SK-N-SH (cell line): ENCODE measurements at regions not wholly inside any gene's neighbourhood (a gene's known extent, or its start where the extent isn't known, plus 50 kb on each side); places are given as distances from the start of the nearest gene placed in this dataset.
"Not testable (repeated sequence)": the region's sequence is repeated elsewhere in the genome, so short reads cannot be mapped to it uniquely, and the experiment has no call there.

Experiments used
- CTCF ChIA-PET: fragments of 300-600, 350-600 bp; formaldehyde crosslinking; extraction: SDS; loops from one replicate; lab custom pipeline; 2021; lab: Yijun Ruan, JAX
- POLR2A ChIA-PET: fragments of 350-600 bp; sonication (Branson Sonifier 250); formaldehyde crosslinking; extraction: SDS; loops from one replicate; lab custom pipeline; 2020; ENCODE audit warnings: antibody characterized with exemption, inconsistent platforms; lab: Yijun Ruan, JAX
- DNase-seq: peaks from one replicate; pipeline ENCODE4 v3.0.0; 2012
- H2AFZ ChIP-seq: fragments of 200-600 bp; sonication (generic); 2 replicates; pipeline ENCODE4 v1.8.1; 2016; ENCODE audit warnings: antibody characterized with exemption, mild to moderate bottlenecking, low read depth
- H3F3A ChIP-seq: fragments of 200-600 bp; sonication (generic); replicated peaks from 2 replicates; pipeline ENCODE3; 2016; ENCODE audit warnings: antibody characterized with exemption, mild to moderate bottlenecking; ENCODE audit not compliant: insufficient read depth
- H3K27ac ChIP-seq, 2 experiments: fragments of 200-500 bp in 1 of 2; fragments of 200-600 bp in 1 of 2; sonication (Bioruptor generic) in 1 of 2; sonication (generic), shearing (Covaris generic) in 1 of 2; 2 replicates each; pipeline versions ENCODE4 v1.5.1 to v1.6.1; 2014 to 2016; ENCODE audit warnings: low read depth in 2 of 2, inconsistent platforms in 1 of 2, low read length in 1 of 2, mild to moderate bottlenecking in 1 of 2, mixed read lengths in 1 of 2
- H3K27me3 ChIP-seq: fragments of 200-600 bp; sonication (generic), shearing (Covaris generic); 2 replicates; pipeline ENCODE4 v1.6.1; 2016; ENCODE audit warnings: mixed run types; ENCODE audit not compliant: insufficient read depth
- H3K36me3 ChIP-seq, 2 experiments: fragments of 200-500 bp in 1 of 2; fragments of 200-600 bp in 1 of 2; sonication (Bioruptor generic) in 1 of 2; sonication (generic) in 1 of 2; replicated peaks in 1 of 2; 2 replicates each; pipeline versions ENCODE3 to v1.5.1; 2014 to 2016; ENCODE audit warnings: low read length in 1 of 2, mild to moderate bottlenecking in 1 of 2; ENCODE audit not compliant: insufficient read depth in 2 of 2, control insufficient read depth in 1 of 2
- H3K4me1 ChIP-seq, 2 experiments: fragments of 200-500 bp in 1 of 2; fragments of 200-600 bp in 1 of 2; sonication (Bioruptor generic) in 1 of 2; sonication (generic), shearing (Covaris generic) in 1 of 2; 2 replicates each; pipeline versions ENCODE4 v1.5.1 to v1.6.1; 2014 to 2016; ENCODE audit warnings: low read depth in 1 of 2, low read length in 1 of 2, mixed run types in 1 of 2; ENCODE audit not compliant: insufficient read depth in 2 of 2, control insufficient read depth in 1 of 2
- H3K4me2 ChIP-seq: fragments of 200-600 bp; sonication (generic), shearing (Covaris generic); 2 replicates; pipeline ENCODE4 v1.6.1; 2017; ENCODE audit warnings: mixed run types
- H3K4me3 ChIP-seq, 2 experiments: fragments of 200-500 bp in 1 of 2; fragments of 200-600 bp in 1 of 2; sonication (Bioruptor generic) in 1 of 2; sonication (generic), shearing (Covaris generic) in 1 of 2; 2 replicates each; pipeline versions ENCODE4 v1.5.1 to v1.8.1; 2014 to 2016; ENCODE audit warnings: low read depth in 2 of 2, inconsistent platforms in 1 of 2, low read length in 1 of 2, mild to moderate bottlenecking in 1 of 2, mixed read lengths in 1 of 2, moderate library complexity in 1 of 2
- H3K79me2 ChIP-seq: fragments of 200-600 bp; sonication (generic); 2 replicates; pipeline ENCODE4 v1.8.1; 2017; ENCODE audit warnings: mild to moderate bottlenecking; ENCODE audit not compliant: insufficient read depth
- H3K9ac ChIP-seq: fragments of 200-600 bp; sonication (generic); 2 replicates; pipeline ENCODE4 v1.6.1; 2017; ENCODE audit warnings: mixed run types
- H3K9me2 ChIP-seq: fragments of 200-600 bp; sonication (generic); 2 replicates; pipeline ENCODE4 v1.6.1; 2017; ENCODE audit warnings: mixed run types
- H3K9me3 ChIP-seq: fragments of 200-600 bp; sonication (generic); 2 replicates; pipeline ENCODE4 v1.6.1; 2017; ENCODE audit warnings: mixed run types, mild to moderate bottlenecking, moderate library complexity
- H4K20me1 ChIP-seq: fragments of 200-600 bp; sonication (generic); 2 replicates; pipeline ENCODE4 v1.6.1; 2017; ENCODE audit warnings: mild to moderate bottlenecking, mixed run types; ENCODE audit not compliant: insufficient read depth
- EP300 ChIP-seq, 2 experiments: IDR thresholded peaks; 2 replicates each; pipeline versions ENCODE4 v1.4.0 to v1.6.1; 2012; ENCODE audit warnings: borderline replicate concordance in 1 of 2, low read depth in 1 of 2, low read length in 1 of 2
- FOXJ3 ChIP-seq: sonication (generic); formaldehyde crosslinking; IDR thresholded peaks from 2 replicates; pipeline ENCODE4 v1.5.1; 2020; ENCODE audit warnings: mild to moderate bottlenecking, missing genetic modification reagents
- IRF3 ChIP-seq: fragments of 150-350 bp; IDR thresholded peaks from 2 replicates; pipeline ENCODE4 v1.6.1; 2016; ENCODE audit warnings: mild to moderate bottlenecking, low read depth, low read length
- JUND ChIP-seq: IDR thresholded peaks from 2 replicates; pipeline ENCODE4 v1.4.0; 2012
- POLR2AphosphoS5 ChIP-seq: IDR thresholded peaks from 2 replicates; pipeline ENCODE4 v1.6.1; 2012; ENCODE audit warnings: low read depth, low read length
- RCOR1 ChIP-seq: fragments of 150-350 bp; IDR thresholded peaks from 2 replicates; pipeline ENCODE4 v1.6.1; 2017; ENCODE audit warnings: antibody characterized with exemption, low read length
- REST ChIP-seq: IDR thresholded peaks from 2 replicates; pipeline ENCODE4 v1.6.1; 2012; ENCODE audit warnings: mild to moderate bottlenecking, low read depth, low read length, moderate library complexity
- RFX5 ChIP-seq: IDR thresholded peaks from 2 replicates; pipeline ENCODE4 v1.6.1; 2012; ENCODE audit warnings: mild to moderate bottlenecking, improper control_type of control experiment, low read length
- TAF1 ChIP-seq: IDR thresholded peaks from 2 replicates; pipeline ENCODE4 v1.6.1; 2012; ENCODE audit warnings: low read depth, mild to moderate bottlenecking, low read length, moderate library complexity, borderline replicate concordance
- USF2 ChIP-seq: fragments of 150-350 bp; IDR thresholded peaks from 2 replicates; pipeline ENCODE4 v1.6.1; 2017; ENCODE audit warnings: antibody characterized with exemption, low read length, low read depth, borderline replicate concordance
- YY1 ChIP-seq: IDR thresholded peaks from 2 replicates; pipeline ENCODE4 v1.4.0; 2012; ENCODE audit warnings: low read depth, mild to moderate bottlenecking
- whole genome bisulfite sequencing: methylation state at CpG from one replicate; pipeline ENCODE4 v1.1.6; 2017; ENCODE audit warnings: low lambda C conversion rate; 5-methylcytosine and 5-hydroxymethylcytosine counted together

- TF ChIP-seq REST (no peak), RCOR1 (no peak), USF2 (no peak)
Measured at GRCh38 chrX:122363112-122363795, 820.8 kb upstream of the GRIA3 start (continued).

GRCh38 chrX:122375533-122375932, 808.5 kb upstream of the GRIA3 start:
- H3K36me3 ChIP-seq, H3K27ac ChIP-seq, H3K4me1 ChIP-seq, H3K9me2 ChIP-seq, H3K4me3 ChIP-seq, H3K4me2 ChIP-seq, H3K9me3 ChIP-seq, H2AFZ ChIP-seq, POLR2A ChIA-PET, H3K79me2 ChIP-seq, H3K27me3 ChIP-seq, CTCF ChIA-PET, H3F3A ChIP-seq, DNase-seq, H3K9ac ChIP-seq, H4K20me1 ChIP-seq: not testable (repeated sequence)
- 34% methylated on average over 12 of the region's 13 CpGs for WGBS

GRCh38 chrX:122389005-122389404, 795.1 kb upstream of the GRIA3 start:
- ChIA-PET CTCF (interaction anchor here (0.7 kb wide), 1 partner anchor 27 kb away, joined by 5 read pairs; no protein-coding TSS in a partner anchor), POLR2A (no interaction called here)
- no peak overlapping the region for H3K4me3 ChIP-seq
- H3K36me3 ChIP-seq, result no peaks in the 10 kb centered on the region
- no peaks in the 10 kb centered on the region for H3K4me1 ChIP-seq
- DNase-seq, result no peak
- 4% methylated on average over 6 of the region's 19 CpGs for WGBS
- no peak overlapping the region for H3K4me2 ChIP-seq
- no peaks in the 10 kb centered on the region for H3K9me2 ChIP-seq
- no peak overlapping the region for H2AFZ ChIP-seq
- H3K27ac ChIP-seq, result no peak overlapping the region
- H3F3A ChIP-seq, result no peaks in the 10 kb centered on the region
- no peaks in the 10 kb centered on the region; the same call in 1 of the 2 replicates for H3K9me3 ChIP-seq
- H4K20me1 ChIP-seq, result no peaks in the 10 kb centered on the region
- no peak overlapping the region for H3K9ac ChIP-seq
- H3K79me2 ChIP-seq, result no peaks in the 10 kb centered on the region
- no peak for TF ChIP-seq IRF3
- TF ChIP-seq TAF1, result no peak
- TF ChIP-seq POLR2AphosphoS5, result no peak
- TF ChIP-seq JUND, result no peak
- TF ChIP-seq EP300 (IDR thresholded peaks at IDR 0.05; ENCODE audit: borderline replicate concordance in 1 of 2, low read depth in 1 of 2, low read length in 1 of 2), result no peak
- TF ChIP-seq FOXJ3 (CRISPR knock-in tag), result no peak
- no peak for TF ChIP-seq RFX5
- no peak for TF ChIP-seq YY1
- H3K27me3 ChIP-seq, result no peaks in the 10 kb centered on the region
